ENCODE measurements at regions not wholly inside any gene's neighbourhood (a gene's known extent, or its start where the extent isn't known, plus 50 kb on each side); places are given as distances from the start of the nearest gene placed in this dataset.

DNA sequence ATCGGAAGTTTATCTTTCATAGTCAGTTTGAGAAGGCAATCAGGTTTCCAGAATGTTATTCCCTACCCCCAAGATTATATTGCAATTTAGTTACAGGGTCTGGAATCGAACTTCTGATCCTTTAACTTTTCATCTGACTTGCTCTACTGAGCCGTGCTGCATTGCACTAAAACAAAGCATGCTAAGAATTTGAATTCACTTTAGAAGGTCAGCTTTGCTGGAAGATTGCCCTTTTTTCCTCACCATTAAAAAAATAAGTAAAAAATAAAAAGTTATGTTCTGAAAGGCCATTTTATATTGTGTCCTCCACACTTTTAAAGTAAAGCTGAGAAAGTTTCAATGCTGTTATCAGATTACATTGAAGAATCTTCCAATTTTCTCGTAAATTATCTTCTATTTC lies 388.8 kb upstream of the PHF14 start:
- Histone ChIP-seq H3K27me3 (no peaks in the 10 kb centered on the region), H3K36me3 (no peaks in the 10 kb centered on the region), H3K4me3 (no peak overlapping the region), H3K4me1 (ENCODE audit: low read depth) (peaks cover 18% of the 10 kb centered on the region), H3K27ac (no peak overlapping the region), H3K9me3 (ENCODE audit: low read depth) (no peaks in the 10 kb centered on the region)
- TF ChIP-seq, protein P1, sequence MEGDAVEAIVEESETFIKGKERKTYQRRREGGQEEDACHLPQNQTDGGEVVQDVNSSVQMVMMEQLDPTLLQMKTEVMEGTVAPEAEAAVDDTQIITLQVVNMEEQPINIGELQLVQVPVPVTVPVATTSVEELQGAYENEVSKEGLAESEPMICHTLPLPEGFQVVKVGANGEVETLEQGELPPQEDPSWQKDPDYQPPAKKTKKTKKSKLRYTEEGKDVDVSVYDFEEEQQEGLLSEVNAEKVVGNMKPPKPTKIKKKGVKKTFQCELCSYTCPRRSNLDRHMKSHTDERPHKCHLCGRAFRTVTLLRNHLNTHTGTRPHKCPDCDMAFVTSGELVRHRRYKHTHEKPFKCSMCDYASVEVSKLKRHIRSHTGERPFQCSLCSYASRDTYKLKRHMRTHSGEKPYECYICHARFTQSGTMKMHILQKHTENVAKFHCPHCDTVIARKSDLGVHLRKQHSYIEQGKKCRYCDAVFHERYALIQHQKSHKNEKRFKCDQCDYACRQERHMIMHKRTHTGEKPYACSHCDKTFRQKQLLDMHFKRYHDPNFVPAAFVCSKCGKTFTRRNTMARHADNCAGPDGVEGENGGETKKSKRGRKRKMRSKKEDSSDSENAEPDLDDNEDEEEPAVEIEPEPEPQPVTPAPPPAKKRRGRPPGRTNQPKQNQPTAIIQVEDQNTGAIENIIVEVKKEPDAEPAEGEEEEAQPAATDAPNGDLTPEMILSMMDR (IDR thresholded peaks at IDR 0.05; ENCODE audit: low read depth, low read length): no peak
- peak in 1 of 2 donors; percentile 7 for DNase-seq (ENCODE audit: low read depth in 1 of 2, low spot score in 1 of 2)

DNA sequence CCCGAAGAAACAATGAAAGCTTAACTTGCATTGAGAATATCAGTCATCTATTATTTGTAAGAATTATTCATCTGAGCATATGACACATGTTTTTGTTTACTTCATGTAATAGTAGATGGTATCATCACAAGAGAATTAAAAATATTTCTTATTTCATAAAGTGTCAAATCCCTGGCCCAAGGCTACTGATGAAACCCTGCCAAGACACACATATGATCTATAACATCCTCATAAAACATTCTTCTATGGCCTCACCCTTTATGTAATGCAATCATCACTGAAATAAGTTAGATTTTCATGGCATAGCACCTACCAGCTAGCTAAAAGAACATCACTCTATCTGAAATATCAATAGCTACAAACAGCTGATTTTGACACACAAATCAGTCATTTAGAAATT lies 385.6 kb upstream of the PHF14 start:
- no peaks in the 10 kb centered on the region for H3K27me3 ChIP-seq
- DNase-seq (ENCODE audit: low read depth in 1 of 2, low spot score in 1 of 2): no peak
- TF ChIP-seq, protein P1 (IDR thresholded peaks at IDR 0.05; ENCODE audit: low read depth, low read length): no peak
- no peak overlapping the region for H3K27ac ChIP-seq
- peaks cover 17% of the 10 kb centered on the region for H3K4me1 ChIP-seq (ENCODE audit: low read depth)
- H3K9me3 ChIP-seq (ENCODE audit: low read depth): no peaks in the 10 kb centered on the region
- H3K4me3 ChIP-seq: no peak overlapping the region
- no peaks in the 10 kb centered on the region for H3K36me3 ChIP-seq

DNA sequence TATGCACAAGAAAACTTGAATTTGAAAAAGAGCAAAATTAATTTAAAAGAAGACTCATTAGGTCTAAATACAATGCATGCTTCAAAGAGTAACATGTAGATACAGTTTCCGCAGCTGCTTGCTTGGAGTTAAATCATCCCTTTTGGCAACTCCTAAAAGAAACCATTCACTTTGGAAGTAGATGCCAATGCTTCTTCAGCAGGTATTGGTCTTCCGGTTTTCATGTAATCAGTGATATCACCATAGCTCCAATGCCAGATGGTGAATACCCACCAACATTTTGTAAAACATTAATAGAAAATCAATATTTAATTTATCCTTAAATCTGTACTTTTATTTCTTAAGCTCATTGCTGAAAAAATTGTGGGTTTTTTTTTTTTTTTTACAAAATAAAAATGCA lies 381.1 kb upstream of the PHF14 start:
- no peaks in the 10 kb centered on the region for H3K27me3 ChIP-seq
- no peak overlapping the region for H3K4me3 ChIP-seq
- H3K9me3 ChIP-seq (ENCODE audit: low read depth): no peaks in the 10 kb centered on the region
- peaks cover 6% of the 10 kb centered on the region for H3K4me1 ChIP-seq (ENCODE audit: low read depth)
- H3K36me3 ChIP-seq: no peaks in the 10 kb centered on the region
- TF ChIP-seq, protein P1 (IDR thresholded peaks at IDR 0.05; ENCODE audit: low read depth, low read length): no peak
- no peak overlapping the region for H3K27ac ChIP-seq
- no peak for DNase-seq (ENCODE audit: low read depth in 1 of 2, low spot score in 1 of 2)

DNA sequence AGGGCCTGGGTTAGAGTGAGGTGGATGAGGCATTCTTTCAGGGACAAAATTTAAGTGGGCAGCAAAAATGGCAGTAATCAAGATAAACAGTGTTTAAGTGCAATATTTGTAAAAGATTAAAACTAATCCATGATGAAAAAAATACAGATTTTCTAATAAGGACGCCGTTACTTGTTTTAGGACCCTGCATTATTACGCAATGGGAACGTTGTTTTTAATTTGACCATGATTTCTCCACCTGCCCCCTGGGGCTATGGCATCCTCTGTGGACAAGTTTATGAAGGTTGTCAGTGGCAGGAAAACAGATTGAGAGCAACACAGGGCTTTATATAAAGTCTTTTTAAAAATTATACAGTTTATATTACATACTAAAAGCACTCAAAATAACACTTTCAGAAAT lies 380.6 kb upstream of the PHF14 start:
- H3K4me3 ChIP-seq: no peak overlapping the region
- no peak for DNase-seq (ENCODE audit: low read depth in 1 of 2, low spot score in 1 of 2)
- peaks cover 6% of the 10 kb centered on the region for H3K4me1 ChIP-seq (ENCODE audit: low read depth)
- H3K27ac ChIP-seq: no peak overlapping the region
- H3K27me3 ChIP-seq: no peaks in the 10 kb centered on the region
- TF ChIP-seq, protein P1 (IDR thresholded peaks at IDR 0.05; ENCODE audit: low read depth, low read length): no peak
- no peaks in the 10 kb centered on the region for H3K9me3 ChIP-seq (ENCODE audit: low read depth)
- no peaks in the 10 kb centered on the region for H3K36me3 ChIP-seq

DNA sequence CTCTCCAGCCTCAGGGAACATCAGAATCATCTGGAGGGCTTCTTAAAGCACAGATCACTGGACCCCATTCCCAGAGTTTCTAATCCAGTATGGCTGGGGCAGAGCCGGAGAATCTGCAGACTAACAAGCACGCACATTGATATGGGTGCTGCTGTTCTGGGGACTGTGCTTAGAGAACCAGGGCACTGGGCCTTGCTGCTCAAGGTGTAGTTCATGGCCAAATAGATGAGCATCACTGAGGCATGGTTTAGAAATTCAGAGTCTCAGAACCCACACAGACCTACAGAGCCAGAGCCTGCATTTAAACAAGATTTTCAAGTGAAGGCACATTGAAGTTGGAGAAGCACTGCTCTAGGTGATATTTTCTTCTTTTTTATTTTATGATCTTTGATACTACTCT lies 376.8 kb upstream of the PHF14 start:
- Histone ChIP-seq H3K4me1 (ENCODE audit: low read depth) (peaks cover 6% of the 10 kb centered on the region), H3K27ac (no peak overlapping the region), H3K27me3 (no peaks in the 10 kb centered on the region), H3K4me3 (no peak overlapping the region), H3K9me3 (ENCODE audit: low read depth) (no peaks in the 10 kb centered on the region), H3K36me3 (no peaks in the 10 kb centered on the region)
- no peak for DNase-seq (ENCODE audit: low read depth in 1 of 2, low spot score in 1 of 2)
- TF ChIP-seq, protein P1 (IDR thresholded peaks at IDR 0.05; ENCODE audit: low read depth, low read length): no peak

DNA sequence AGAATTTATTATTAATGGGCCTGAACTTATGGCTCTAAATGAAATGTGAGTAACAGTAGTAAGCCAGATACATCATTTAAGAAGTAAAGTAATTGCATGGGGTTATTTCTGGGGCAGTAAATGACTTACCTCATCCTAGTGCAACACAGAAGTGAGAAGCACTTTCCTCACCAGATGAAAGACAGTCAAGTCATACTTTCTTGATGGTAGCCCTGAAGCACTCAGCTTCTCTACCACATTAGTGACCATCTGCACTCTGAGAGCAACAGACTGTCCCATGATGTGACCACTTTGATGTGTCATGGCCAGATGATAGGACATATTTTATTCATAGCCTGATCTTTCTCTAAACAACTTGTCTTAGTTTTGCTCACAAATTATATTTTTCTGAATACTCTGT lies 369.5 kb upstream of the PHF14 start:
- no peak overlapping the region for H3K4me3 ChIP-seq
- H3K36me3 ChIP-seq: no peaks in the 10 kb centered on the region
- H3K4me1 ChIP-seq (ENCODE audit: low read depth): no peaks in the 10 kb centered on the region
- no peaks in the 10 kb centered on the region for H3K9me3 ChIP-seq (ENCODE audit: low read depth)
- H3K27ac ChIP-seq: no peak overlapping the region
- TF ChIP-seq, protein P1 (IDR thresholded peaks at IDR 0.05; ENCODE audit: low read depth, low read length): no peak
- H3K27me3 ChIP-seq: no peaks in the 10 kb centered on the region
- DNase-seq (ENCODE audit: low read depth in 1 of 2, low spot score in 1 of 2): no peak

Data from cardiac muscle cell (in vitro differentiated cells and primary cell).